HG03064 (cell line): ENCODE measurements at regions not wholly inside any gene's neighbourhood (a gene's known extent, or its start where the extent isn't known, plus 50 kb on each side); places are given as distances from the start of the nearest gene placed in this dataset.

ENCODE experiments used
- ATAC-seq: cut with Tn5 transposase; IDR thresholded peaks from one replicate; pipeline ENCODE4 v1.9.1; 2021; ENCODE audit warnings: low read depth; ENCODE audit not compliant: unreplicated experiment

GRCh38 chr4:166594326-166594946 lies 639.9 kb downstream of the SPOCK3 start:
- ATAC-seq, result peak; percentile 75

- ATAC-seq, result no peak
Observed at GRCh38 chr4:166600264-166600663, 634.0 kb downstream of the SPOCK3 start.

DNA sequence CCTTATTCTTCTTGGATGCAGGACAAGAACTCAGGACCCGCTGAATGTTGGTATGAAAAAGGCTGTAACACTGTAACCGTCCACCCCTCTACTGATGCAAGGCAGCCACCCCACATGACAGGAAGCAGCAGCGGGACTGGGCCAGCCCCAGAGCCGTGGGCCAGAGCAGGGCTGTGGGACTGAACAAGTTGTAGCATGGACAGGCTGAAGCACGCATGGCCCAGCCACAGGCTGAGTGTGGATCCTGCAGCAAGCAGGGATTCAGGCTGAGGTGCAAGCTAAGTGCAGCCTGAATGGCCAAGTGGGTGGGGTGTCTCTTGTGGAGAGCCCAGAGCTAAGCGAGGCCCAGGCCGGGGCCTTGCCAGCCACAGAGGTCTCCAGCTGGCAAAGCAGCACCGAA lies 632.2 kb downstream of the SPOCK3 start:
- ATAC-seq, result no peak

GRCh38 chr4:166622425-166622977 lies 611.8 kb downstream of the SPOCK3 start:
- ATAC-seq, result no peak

DNA sequence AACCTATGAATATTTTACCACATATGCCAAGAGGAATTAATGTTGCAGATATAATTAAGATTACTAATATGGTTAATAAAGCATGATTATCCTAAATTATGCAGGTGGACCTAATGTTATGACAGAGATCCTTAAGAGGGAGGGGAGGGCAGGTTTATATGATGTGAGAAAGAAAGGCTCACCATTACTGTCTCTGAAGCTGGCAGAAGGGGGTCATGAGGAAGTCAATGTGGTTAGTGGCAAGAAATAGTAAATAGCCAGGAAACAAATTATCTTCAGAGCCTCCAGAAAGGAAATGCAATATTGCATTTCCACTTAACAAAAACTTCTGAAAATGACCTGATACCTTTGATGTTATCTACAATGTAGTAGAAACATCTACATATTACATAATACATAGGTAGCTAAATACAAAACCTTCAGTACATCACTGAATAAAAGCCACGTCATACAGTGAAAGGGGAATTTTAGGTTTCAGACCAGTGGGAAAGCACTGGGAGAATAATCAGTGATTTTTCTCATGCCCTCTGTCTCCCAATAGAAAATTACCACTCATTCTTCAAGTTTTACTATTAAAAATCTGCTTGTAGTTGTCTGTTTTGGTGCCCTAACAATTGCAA lies 609.2 kb downstream of the SPOCK3 start:
- no peak for ATAC-seq

GRCh38 chr4:166628454-166628853 lies 605.8 kb downstream of the SPOCK3 start:
- no peak for ATAC-seq

DNA sequence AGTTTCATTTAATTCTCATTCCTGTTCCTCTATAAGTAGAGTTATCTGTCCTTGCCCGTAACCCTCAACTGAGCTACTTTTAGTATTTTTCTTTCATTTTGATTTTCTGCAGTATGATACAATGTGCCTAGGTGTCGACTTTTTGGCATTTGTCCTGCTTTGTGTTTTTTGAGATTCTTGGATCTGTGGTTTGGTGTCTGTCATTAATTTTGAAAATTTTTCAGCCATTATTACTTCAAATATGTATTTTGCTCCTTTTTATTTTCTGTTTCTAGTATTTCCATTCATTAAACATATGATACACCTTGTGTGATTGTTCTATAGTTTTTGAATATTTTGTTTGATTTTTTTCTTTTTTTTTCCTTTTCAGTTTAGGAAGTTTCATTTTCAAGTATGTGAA lies 598.9 kb downstream of the SPOCK3 start:
- ATAC-seq, result no peak

DNA sequence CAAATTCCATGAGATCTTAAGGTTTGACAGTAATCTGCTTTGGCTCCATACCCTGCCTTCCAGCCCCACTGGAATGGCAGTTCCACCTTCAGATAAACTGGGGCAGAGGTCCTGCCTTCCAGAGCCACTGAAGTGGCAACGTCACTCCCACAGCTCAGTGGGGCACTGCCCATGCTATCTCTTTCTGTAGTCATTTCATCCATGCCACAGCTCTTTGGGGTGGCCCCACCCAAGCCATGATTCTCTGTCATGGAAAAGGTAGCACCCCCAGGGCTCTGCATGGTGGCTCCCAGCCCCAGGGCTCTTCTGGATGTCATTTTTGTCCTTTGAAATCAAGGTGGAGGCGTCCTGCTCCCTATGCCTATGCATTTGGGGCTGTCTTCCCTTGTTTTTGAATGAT lies 596.5 kb downstream of the SPOCK3 start:
- no peak for ATAC-seq

DNA sequence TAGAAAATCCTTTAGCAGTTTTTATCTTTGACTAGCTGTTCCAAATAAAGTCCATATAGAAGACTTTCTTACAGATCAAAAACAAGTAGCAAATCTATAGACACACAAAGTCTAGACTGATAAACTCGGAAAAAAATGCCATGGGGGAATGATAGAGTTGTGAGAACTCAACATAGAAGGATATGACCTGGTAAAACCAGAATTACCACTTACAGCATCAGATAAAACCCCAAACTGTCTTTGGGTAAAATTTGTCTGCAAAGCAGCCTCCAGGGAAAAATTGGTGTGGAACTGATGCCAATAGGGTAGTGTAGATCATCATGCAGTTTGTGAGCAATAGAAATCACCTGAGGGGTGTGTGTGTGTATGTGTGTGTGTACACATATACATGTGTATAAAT lies 579.1 kb downstream of the SPOCK3 start:
- ATAC-seq, result no peak

GRCh38 chr4:166655705-166656104 lies 578.6 kb downstream of the SPOCK3 start:
- ATAC-seq, result no peak

GRCh38 chr4:166657261-166657660 lies 577.0 kb downstream of the SPOCK3 start:
- no peak for ATAC-seq

DNA sequence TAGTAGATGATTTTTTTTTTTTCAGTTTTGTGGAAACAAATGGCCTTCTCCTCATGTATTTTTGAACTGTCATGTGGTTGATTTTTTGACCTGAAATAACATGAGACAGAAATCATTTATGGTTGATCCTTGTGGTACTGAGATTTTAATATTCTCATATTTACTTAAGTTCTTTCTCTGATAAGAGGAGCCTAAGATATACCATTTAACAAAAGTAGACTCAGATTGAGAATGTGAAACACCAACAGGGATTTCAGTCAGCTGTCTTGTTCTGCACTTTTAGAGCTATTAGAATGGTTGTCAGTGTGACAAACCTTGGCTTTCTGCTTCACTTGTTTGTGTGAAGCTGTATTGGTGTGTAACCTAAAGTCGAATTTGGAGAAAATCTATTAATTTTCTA lies 575.7 kb downstream of the SPOCK3 start:
- peak; percentile 45 for ATAC-seq

GRCh38 chr4:166662266-166662843 lies 571.9 kb downstream of the SPOCK3 start:
- peak; percentile 90 for ATAC-seq

GRCh38 chr4:166670341-166670740 lies 564.0 kb downstream of the SPOCK3 start:
- ATAC-seq, result no peak

- no peak for ATAC-seq
Observed at GRCh38 chr4:166673911-166674310, 560.4 kb downstream of the SPOCK3 start.

- ATAC-seq, result no peak
Observed at GRCh38 chr4:166675411-166675810, 558.9 kb downstream of the SPOCK3 start.

GRCh38 chr4:166680796-166681195 lies 553.5 kb downstream of the SPOCK3 start:
- ATAC-seq, result no peak

- no peak for ATAC-seq
Observed at GRCh38 chr4:166682200-166682599, 552.1 kb downstream of the SPOCK3 start.
